ENCODE measurements at regions not wholly inside any gene's neighbourhood (a gene's known extent, or its start where the extent isn't known, plus 50 kb on each side); places are given as distances from the start of the nearest gene placed in this dataset.

- TF ChIP-seq ZBTB40 (IDR thresholded peaks at IDR 0.05; ENCODE audit: borderline replicate concordance): no peak
- no peak for TF ChIP-seq E2F8 (IDR thresholded peaks at IDR 0.05; ENCODE audit: low read depth, partially characterized antibody)
- no peak for TF ChIP-seq STAT3 (IDR thresholded peaks at IDR 0.05; ENCODE audit: low read depth, low read length)
These were observed 100.5 kb upstream of the PRNP start (continued) for GRCh38 chr20:4585758-4586157.

- ATAC-seq (no peak), DNase-seq (ENCODE audit: low read depth, low spot score) (no peak), FAIRE-seq (no peak)
- intact Hi-C loops (cut with micrococcal nuclease; ENCODE audit: unreplicated experiment): no loop called here
- ChIA-PET RAD21 (ENCODE audit: unreplicated experiment) (no interaction called here), POLR2A (no interaction called here), SMC1A (ENCODE audit: uncharacterized antibody, unreplicated experiment) (no interaction called here), CTCF (interaction anchor here (0.9 to 1.6 kb wide), 2 partner anchors 9 to 138 kb away, joined by 5 to 6 read pairs; no protein-coding TSS in a partner anchor)
- Histone ChIP-seq H3K36me3 (ENCODE audit: control insufficient read depth in 2 of 2, insufficient read depth in 2 of 2, low read length in 1 of 2) (no peaks in the 10 kb centered on the region), H4K20me1 (ENCODE audit: control insufficient read depth, insufficient read depth) (no peaks in the 10 kb centered on the region), H3K4me3 (no peak overlapping the region), H3K79me2 (ENCODE audit: control insufficient read depth, insufficient read depth, low read length) (no peaks in the 10 kb centered on the region), H3K27me3 (replicated peaks in 1 of 2; ENCODE audit: control insufficient read depth in 2 of 2, insufficient read depth in 2 of 2, low read length in 1 of 2) (peaks cover 0 to 3% of the 10 kb centered on the region in 2 experiments; a peak in 1 of 4 replicates), H3K4me1 (ENCODE audit: control insufficient read depth, insufficient read depth, low read length) (no peaks in the 10 kb centered on the region), H3K9ac (ENCODE audit: control insufficient read depth, insufficient read depth, low read length) (no peak overlapping the region), H3K27ac (ENCODE audit: control insufficient read depth, insufficient read depth) (no peak overlapping the region), H2AFZ (ENCODE audit: control insufficient read depth, low read depth, low read length) (no peak overlapping the region), H3K9me3 (replicated peaks; ENCODE audit: control insufficient read depth, insufficient read depth, low read length) (no peaks in the 10 kb centered on the region), H3K4me2 (ENCODE audit: control insufficient read depth, insufficient read depth) (no peak overlapping the region)
- WGBS (ENCODE audit: insufficient coverage, insufficient replicate concordance, low lambda C conversion rate, missing lambda C conversion rate): 20% methylated on average over 3 of the region's 3 CpGs
- TF ChIP-seq TAF1 (IDR thresholded peaks at IDR 0.05; ENCODE audit: borderline replicate concordance, low read depth, low read length): no peak
- TF ChIP-seq E2F4 (IDR thresholded peaks at IDR 0.05; ENCODE audit: low read depth, low read length): no peak
- no peak for TF ChIP-seq POU2F2 (IDR thresholded peaks at IDR 0.05; ENCODE audit: borderline replicate concordance, low read depth, low read length)
- no peak for TF ChIP-seq SMARCA5 (IDR thresholded peaks at IDR 0.05)
- no peak for TF ChIP-seq KAT2A (conservative IDR thresholded peaks at IDR 0.05; ENCODE audit: control insufficient read depth, low read depth, low read length)
- BruUV-seq (replicated peaks): no TSS peak
- in situ Hi-C loops (cut with MboI): no loop called here
These were observed 101.0 kb upstream of the PRNP start for GRCh38 chr20:4585104-4585753.

Data from GM12878 (cell line).